Body of pancreas (tissue), 4 donors: ENCODE measurements at regions not wholly inside any gene's neighbourhood (a gene's known extent, or its start where the extent isn't known, plus 50 kb on each side); places are given as distances from the start of the nearest gene placed in this dataset.
A peak's percentile ranks its signal among the peaks of the same experiment; 100 is the strongest.

ENCODE experiments used
- ATAC-seq: fragments of 150-250 bp; one replicate; pipeline ENCODE4 v1.9.1; 2016
- DNase-seq, 4 donors: peaks; one replicate each; pipeline ENCODE4 v3.0.0-alpha.2; 2019
- H3K27ac ChIP-seq, 4 donors: fragments of 200-600 bp; sonication (generic); 1 replicate in 3 of 4; 2 replicates in 1 of 4; pipeline versions ENCODE4 v1.5.1 to v1.6.1; 2016 to 2019; ENCODE audit warnings: mild to moderate bottlenecking in 1 of 4, mixed read lengths in 1 of 4, moderate library complexity in 1 of 4
- H3K27me3 ChIP-seq, 2 donors: fragments of 200-600 bp; sonication (generic); one replicate each; pipeline ENCODE4 v1.6.0; 2016; ENCODE audit warnings: mild to moderate bottlenecking in 1 of 2
- H3K36me3 ChIP-seq, 2 donors: fragments of 200-600 bp; sonication (generic); replicated peaks in 1 of 2; 2 replicates each; pipeline ENCODE4 v1.5.1; 2016; ENCODE audit warnings: low read depth in 2 of 2; ENCODE audit not compliant: insufficient read depth in 1 of 2
- H3K4me1 ChIP-seq: fragments of 200-600 bp; sonication (generic); one replicate; pipeline ENCODE4 v1.6.0; 2016
- H3K4me3 ChIP-seq, 2 donors: fragments of 200-600 bp; sonication (generic); 1 replicate in 1 of 2; 2 replicates in 1 of 2; pipeline ENCODE4 v1.5.1; 2016 to 2019
- H3K9me3 ChIP-seq, 3 donors: fragments of 200-600 bp; sonication (generic); 1 replicate in 2 of 3; 2 replicates in 1 of 3; pipeline ENCODE4 v1.5.1; 2016
- POLR2A ChIP-seq, 3 donors: fragments of 450-650 bp; IDR thresholded peaks; one replicate each; pipeline ENCODE4 v1.6.1; 2016; ENCODE audit warnings: antibody characterized with exemption in 3 of 3, mild to moderate bottlenecking in 2 of 3
- WGBS, 2 donors: methylation state at CpG; one replicate each; pipeline ENCODE4 v1.1.5; 2017; 5-methylcytosine and 5-hydroxymethylcytosine counted together
- intact Hi-C: fragments of 100-400 bp; cut with DNase I; formaldehyde crosslinking; loops from one replicate; pipeline ENCODE4 v1.15.1; 2023
- TF ChIP-seq, protein P1 (sequence below), 7 experiments: fragments of 450-650 bp in 4 of 7; fragments of 200-600 bp in 3 of 7; sonication (generic) in 3 of 7; IDR thresholded peaks; one replicate each; pipeline ENCODE4 v1.5.1; 2016 to 2019; ENCODE audit warnings: antibody characterized with exemption in 7 of 7

DNA sequence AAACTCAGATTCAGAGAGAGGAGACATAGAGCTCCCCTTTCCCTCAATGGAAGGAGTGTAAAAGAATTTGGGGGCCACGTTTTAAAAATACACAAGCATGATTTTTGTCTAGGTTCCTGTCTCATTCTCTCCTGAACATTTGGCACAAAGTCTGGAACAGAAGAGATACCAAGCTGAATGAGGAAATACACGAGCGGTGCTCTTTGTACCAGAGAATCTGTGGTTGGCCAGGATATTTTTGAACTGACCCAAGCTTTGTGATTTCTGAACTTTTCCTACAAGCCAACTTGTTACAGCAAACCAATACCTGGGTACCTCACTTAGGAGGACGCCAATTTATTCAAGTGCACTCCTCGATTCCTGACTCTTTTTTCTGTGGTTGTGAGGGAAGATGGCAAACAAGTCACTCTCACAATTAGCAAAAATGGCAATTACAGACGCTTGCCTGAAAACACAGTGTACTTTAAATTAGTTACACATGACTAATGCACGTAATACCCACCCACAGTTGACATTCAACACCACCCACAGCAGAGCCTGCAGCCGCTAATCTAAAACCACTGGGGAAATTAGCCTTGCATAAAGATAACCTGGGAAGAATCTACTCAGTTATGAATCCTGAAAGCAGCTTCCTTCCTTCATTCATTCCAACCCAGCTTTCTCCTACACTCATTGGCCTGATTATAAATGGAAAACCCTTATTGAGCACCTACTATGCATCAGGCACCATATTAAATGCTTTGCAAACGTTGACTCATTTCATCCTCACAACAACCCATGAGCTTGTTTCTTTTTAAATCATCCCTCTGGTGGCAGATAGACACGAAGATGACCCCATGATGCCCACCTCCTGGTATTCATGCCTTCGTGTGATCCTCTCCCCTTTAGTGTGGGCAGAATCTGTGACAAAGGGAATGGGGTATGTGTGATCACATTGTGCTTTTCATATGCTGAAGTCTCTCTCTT, 293.5 kb downstream of the KBTBD8 start:
- Histone ChIP-seq H3K36me3 (no peaks in the 10 kb centered on the region), H3K9me3 (no peaks in the 10 kb centered on the region), H3K27me3 (no peaks in the 10 kb centered on the region), H3K27ac (no peak overlapping the region), H3K4me1 (no peaks in the 10 kb centered on the region), H3K4me3 (no peak overlapping the region)
- DNase-seq = no peak
- TF ChIP-seq, protein P1, sequence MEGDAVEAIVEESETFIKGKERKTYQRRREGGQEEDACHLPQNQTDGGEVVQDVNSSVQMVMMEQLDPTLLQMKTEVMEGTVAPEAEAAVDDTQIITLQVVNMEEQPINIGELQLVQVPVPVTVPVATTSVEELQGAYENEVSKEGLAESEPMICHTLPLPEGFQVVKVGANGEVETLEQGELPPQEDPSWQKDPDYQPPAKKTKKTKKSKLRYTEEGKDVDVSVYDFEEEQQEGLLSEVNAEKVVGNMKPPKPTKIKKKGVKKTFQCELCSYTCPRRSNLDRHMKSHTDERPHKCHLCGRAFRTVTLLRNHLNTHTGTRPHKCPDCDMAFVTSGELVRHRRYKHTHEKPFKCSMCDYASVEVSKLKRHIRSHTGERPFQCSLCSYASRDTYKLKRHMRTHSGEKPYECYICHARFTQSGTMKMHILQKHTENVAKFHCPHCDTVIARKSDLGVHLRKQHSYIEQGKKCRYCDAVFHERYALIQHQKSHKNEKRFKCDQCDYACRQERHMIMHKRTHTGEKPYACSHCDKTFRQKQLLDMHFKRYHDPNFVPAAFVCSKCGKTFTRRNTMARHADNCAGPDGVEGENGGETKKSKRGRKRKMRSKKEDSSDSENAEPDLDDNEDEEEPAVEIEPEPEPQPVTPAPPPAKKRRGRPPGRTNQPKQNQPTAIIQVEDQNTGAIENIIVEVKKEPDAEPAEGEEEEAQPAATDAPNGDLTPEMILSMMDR (IDR thresholded peaks at IDR 0.05) = no peak
- TF ChIP-seq POLR2A (IDR thresholded peaks at IDR 0.05) = no peak
- intact Hi-C loops = no loop called here
- no peak for ATAC-seq
- 62 to 69% methylated on average over 11 of the region's 11 CpGs for WGBS, 2 donors

DNA sequence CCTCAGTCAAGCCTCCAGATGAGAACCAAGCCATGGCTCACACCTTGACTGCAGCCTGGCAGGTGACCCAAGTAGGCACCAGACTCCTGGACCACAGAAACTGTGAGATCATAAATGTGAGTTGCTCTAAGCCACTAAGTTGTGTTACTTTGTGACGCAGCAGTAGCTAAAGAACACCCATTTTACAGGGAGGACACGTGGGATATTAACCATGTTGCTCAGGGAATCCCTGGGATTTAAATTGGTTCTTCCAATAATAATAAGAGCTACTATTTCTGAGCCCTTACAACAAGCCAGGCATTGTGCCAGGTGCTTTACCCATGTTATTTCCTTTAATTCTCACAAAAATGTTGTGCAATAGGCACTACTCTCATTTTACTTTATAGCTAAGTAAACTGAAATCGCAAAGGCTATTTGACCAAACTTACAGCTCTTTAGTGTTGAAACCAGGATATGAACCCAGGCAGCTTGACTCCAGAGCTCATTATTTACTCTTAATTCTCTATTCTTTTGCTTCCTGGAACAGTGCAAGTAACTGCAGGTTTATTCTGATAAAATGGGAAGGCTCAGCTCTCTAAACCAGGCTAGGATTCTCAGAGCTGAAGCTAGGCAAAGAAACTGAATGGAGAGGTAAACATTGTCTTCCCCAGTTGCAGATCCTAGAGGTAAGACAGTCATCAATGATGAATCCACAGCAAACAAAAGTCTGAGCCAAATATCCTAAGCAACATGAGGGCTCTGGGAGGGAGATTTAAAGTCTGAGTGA, 294.4 kb downstream of the KBTBD8 start:
- intact Hi-C loops = no loop called here
- no peaks in the 10 kb centered on the region for H3K9me3 ChIP-seq
- H3K27ac ChIP-seq = no peak overlapping the region
- no peak for TF ChIP-seq POLR2A (IDR thresholded peaks at IDR 0.05)
- TF ChIP-seq, protein P1 (IDR thresholded peaks at IDR 0.05) = no peak
- H3K36me3 ChIP-seq = no peaks in the 10 kb centered on the region
- H3K27me3 ChIP-seq = no peaks in the 10 kb centered on the region
- 65 to 70% methylated on average over 3 of the region's 3 CpGs for WGBS, 2 donors
- no peak for ATAC-seq
- no peaks in the 10 kb centered on the region for H3K4me1 ChIP-seq
- peak in 1 of 4 donors; percentile 16 for DNase-seq
- no peak overlapping the region for H3K4me3 ChIP-seq

DNA sequence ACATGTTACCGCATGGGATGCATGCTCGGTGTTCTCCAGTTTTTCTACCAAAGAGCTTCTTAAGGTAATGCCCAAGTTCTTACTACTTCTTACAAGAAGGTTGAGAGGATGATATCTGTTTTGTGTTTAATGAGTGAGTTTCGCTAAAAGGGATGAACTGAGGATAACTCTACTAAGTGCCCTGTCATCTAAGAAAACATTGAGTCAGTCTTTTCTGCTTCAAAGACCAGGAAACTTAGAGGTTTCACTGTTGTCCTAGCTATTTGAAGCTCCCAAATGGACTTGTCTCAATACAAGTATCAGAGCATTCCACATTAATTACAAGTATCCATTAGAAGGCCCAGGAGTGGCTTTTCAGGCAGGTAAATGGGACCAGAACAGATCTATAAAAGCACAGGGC, 296.2 kb downstream of the KBTBD8 start:
- H3K36me3 ChIP-seq = no peaks in the 10 kb centered on the region
- no peak overlapping the region for H3K27ac ChIP-seq
- WGBS, 2 donors = 90 to 93% methylated on average over 3 of the region's 3 CpGs
- ATAC-seq (no peak), DNase-seq (no peak)
- H3K9me3 ChIP-seq = no peaks in the 10 kb centered on the region
- no peaks in the 10 kb centered on the region for H3K27me3 ChIP-seq
- H3K4me3 ChIP-seq = no peak overlapping the region
- intact Hi-C loops = no loop called here
- H3K4me1 ChIP-seq = no peaks in the 10 kb centered on the region
- TF ChIP-seq, protein P1 (IDR thresholded peaks at IDR 0.05) = no peak
- TF ChIP-seq POLR2A (IDR thresholded peaks at IDR 0.05) = no peak

DNA sequence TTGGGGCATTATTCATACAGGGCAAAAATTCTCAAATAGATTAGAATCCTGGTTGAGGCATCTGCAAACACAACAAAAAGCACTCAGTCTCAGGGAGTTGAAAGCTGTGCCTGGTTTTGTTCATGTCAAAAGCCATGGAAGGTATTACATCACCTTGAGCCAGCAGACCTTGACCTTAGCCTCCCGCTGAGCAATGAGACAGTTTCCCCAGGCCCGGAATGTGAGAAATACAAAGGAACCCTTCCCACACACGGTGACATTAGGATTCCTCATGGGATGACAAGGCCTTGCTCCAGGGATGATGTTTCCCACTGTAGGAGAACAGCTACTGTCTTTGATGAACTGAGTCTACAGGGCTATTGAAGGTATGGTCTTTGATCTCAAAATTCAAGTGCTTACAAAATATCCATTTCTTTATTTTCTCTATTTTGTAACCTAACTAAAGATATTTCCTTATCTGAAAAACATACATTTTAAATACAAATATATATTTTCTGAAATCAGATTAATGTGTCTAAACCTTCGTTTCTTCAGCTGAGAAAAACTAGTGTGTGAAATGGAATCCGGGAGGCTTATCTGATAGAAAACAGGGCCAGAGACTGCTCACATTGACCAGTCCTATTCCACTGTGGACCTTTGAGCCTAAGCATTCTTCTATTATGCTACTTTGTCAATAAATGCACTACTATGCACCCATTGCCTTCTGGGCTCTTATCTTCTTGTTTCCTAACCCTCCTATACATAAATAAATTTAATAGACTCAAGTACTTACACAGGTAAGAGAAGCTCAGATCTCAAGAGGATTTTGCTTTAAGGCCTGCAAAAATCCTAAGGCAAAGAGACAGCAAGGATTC, 298.2 kb downstream of the KBTBD8 start:
- Histone ChIP-seq H3K4me3 (no peak overlapping the region), H3K4me1 (no peaks in the 10 kb centered on the region), H3K36me3 (no peaks in the 10 kb centered on the region), H3K9me3 (no peaks in the 10 kb centered on the region), H3K27me3 (no peaks in the 10 kb centered on the region), H3K27ac (no peak overlapping the region)
- no peak for DNase-seq
- no peak for TF ChIP-seq POLR2A (IDR thresholded peaks at IDR 0.05)
- TF ChIP-seq, protein P1 (IDR thresholded peaks at IDR 0.05) = no peak
- WGBS, 2 donors = 46 to 52% methylated on average over 5 of the region's 5 CpGs
- no peak for ATAC-seq
- intact Hi-C loops = no loop called here
